HEK293T (cell line): ENCODE measurements at regions not wholly inside any gene's neighbourhood (a gene's known extent, or its start where the extent isn't known, plus 50 kb on each side); places are given as distances from the start of the nearest gene placed in this dataset.

ENCODE experiments used
- ARNT ChIP-seq: fragments of 450-650 bp; IDR thresholded peaks from 2 replicates; pipeline ENCODE4 v1.6.1; 2017; ENCODE audit warnings: mild to moderate bottlenecking
- BHLHE40 ChIP-seq: fragments of 450-650 bp; IDR thresholded peaks from 2 replicates; pipeline ENCODE4 v1.6.1; 2016; ENCODE audit warnings: mild to moderate bottlenecking, moderate library complexity, borderline replicate concordance
- CTBP1 ChIP-seq: fragments of 450-650 bp; IDR thresholded peaks from 2 replicates; pipeline ENCODE4 v1.6.1; 2016; ENCODE audit warnings: borderline replicate concordance
- FOXA1 ChIP-seq: fragments of 450-650 bp; IDR thresholded peaks from 2 replicates; pipeline ENCODE4 v1.6.1; 2016; ENCODE audit warnings: mild to moderate bottlenecking
- FOXK2 ChIP-seq: fragments of 450-650 bp; IDR thresholded peaks from 2 replicates; pipeline ENCODE4 v1.6.1; 2016; ENCODE audit warnings: mild to moderate bottlenecking
- FOXM1 ChIP-seq: fragments of 450-650 bp; IDR thresholded peaks from 2 replicates; pipeline ENCODE4 v1.6.1; 2017; ENCODE audit warnings: mild to moderate bottlenecking, borderline replicate concordance
- HDGF ChIP-seq: fragments of 450-650 bp; IDR thresholded peaks from 2 replicates; pipeline ENCODE4 v1.6.1; 2017; ENCODE audit warnings: antibody characterized with exemption, borderline replicate concordance
- L3MBTL2 ChIP-seq: fragments of 450-650 bp; conservative IDR thresholded peaks from 2 replicates; pipeline ENCODE4 v1.6.1; 2016; ENCODE audit warnings: mild to moderate bottlenecking
- LEF1 ChIP-seq: fragments of 450-650 bp; IDR thresholded peaks from 2 replicates; pipeline ENCODE4 v1.6.1; 2017; ENCODE audit warnings: mild to moderate bottlenecking, borderline replicate concordance
- NFRKB ChIP-seq: fragments of 450-650 bp; IDR thresholded peaks from 2 replicates; pipeline ENCODE4 v1.6.1; 2016; ENCODE audit warnings: mild to moderate bottlenecking, moderate library complexity
- PKNOX1 ChIP-seq: fragments of 450-650 bp; IDR thresholded peaks from 2 replicates; pipeline ENCODE4 v1.6.1; 2016
- SP1 ChIP-seq: fragments of 450-650 bp; IDR thresholded peaks from 2 replicates; pipeline ENCODE4 v1.6.1; 2017
- SUZ12 ChIP-seq: fragments of 450-650 bp; IDR thresholded peaks from 2 replicates; pipeline ENCODE4 v1.6.1; 2016; ENCODE audit warnings: mild to moderate bottlenecking
- TARDBP ChIP-seq: fragments of 450-650 bp; IDR thresholded peaks from 2 replicates; pipeline ENCODE4 v1.6.1; 2016

GRCh38 chr6:143585241-143585640 is 73.7 kb upstream of the FUCA2 start:
- TF ChIP-seq TARDBP: no peak
- no peak for TF ChIP-seq NFRKB
- TF ChIP-seq SUZ12: no peak
- no peak for TF ChIP-seq SP1
- no peak for TF ChIP-seq ARNT
- no peak for TF ChIP-seq BHLHE40
- no peak for TF ChIP-seq PKNOX1
- no peak for TF ChIP-seq FOXK2
- no peak for TF ChIP-seq FOXM1
- no peak for TF ChIP-seq L3MBTL2
- no peak for TF ChIP-seq HDGF
- no peak for TF ChIP-seq FOXA1
- no peak for TF ChIP-seq CTBP1
- TF ChIP-seq LEF1: no peak
